Endothelial cell of umbilical vein (primary cell): ENCODE measurements at regions not wholly inside any gene's neighbourhood (a gene's known extent, or its start where the extent isn't known, plus 50 kb on each side); places are given as distances from the start of the nearest gene placed in this dataset.

Experiments used
- BruUV-seq: library from RNA; stranded (reverse); fragments of 400-500 nt; replicated peaks from 2 replicates; lab custom pipeline; 2021; lab: Mats Ljungman, UMichigan
- CTCF ChIA-PET: fragments of 300-600, 350-600 bp; sonication (Branson Sonifier 250); formaldehyde crosslinking; loops from one replicate; lab custom pipeline; 2021; ENCODE audit warnings: antibody characterized with exemption, inconsistent platforms; lab: Charles Lee
- POLR2A ChIA-PET: fragments of 300-600, 350-600 bp; sonication (Branson Sonifier 250); formaldehyde crosslinking; loops from one replicate; lab custom pipeline; 2021; ENCODE audit warnings: antibody characterized with exemption, inconsistent platforms; lab: Charles Lee
- DNase-seq: peaks from one replicate; pipeline ENCODE4 v3.0.0-alpha.2; 2011; ENCODE audit warnings: low read depth, low spot score
- FAIRE-seq: peaks from 2 replicates; lab custom pipeline; 2011; peaks lifted over from hg19 to GRCh38; lab: Jason Lieb, UNC
- H2AFZ ChIP-seq: 2 replicates; pipeline ENCODE4 v1.6.0; 2012; ENCODE audit warnings: low read depth, low read length, control low read depth, inconsistent platforms
- H3K27ac ChIP-seq: 2 replicates; pipeline ENCODE4 v1.5.1; 2011; ENCODE audit warnings: low read depth, mild to moderate bottlenecking, control low read depth, low read length, moderate library complexity; ENCODE audit not compliant: insufficient read depth
- H3K27me3 ChIP-seq, 2 experiments: 2 replicates each; pipeline versions ENCODE4 v1.6.0 to v1.6.1; 2011; ENCODE audit warnings: low read length in 2 of 2, mixed read lengths in 1 of 2; ENCODE audit not compliant: control insufficient read depth in 2 of 2, insufficient read depth in 2 of 2
- H3K36me3 ChIP-seq, 2 experiments: 2 replicates in 1 of 2; 3 replicates in 1 of 2; pipeline ENCODE4 v1.5.1; 2011; ENCODE audit warnings: low read length in 2 of 2, mild to moderate bottlenecking in 1 of 2, moderate library complexity in 1 of 2; ENCODE audit not compliant: control insufficient read depth in 2 of 2, insufficient read depth in 2 of 2; ENCODE audit errors: extremely low read depth in 1 of 2
- H3K4me1 ChIP-seq: 3 replicates; pipeline ENCODE4 v1.5.1; 2011; ENCODE audit warnings: mild to moderate bottlenecking, low read length; ENCODE audit not compliant: control insufficient read depth, insufficient read depth; ENCODE audit errors: extremely low read depth
- H3K4me2 ChIP-seq: 2 replicates; pipeline ENCODE4 v1.6.1; 2011; ENCODE audit warnings: low read length, control low read depth, mixed read lengths; ENCODE audit not compliant: insufficient read depth
- H3K4me3 ChIP-seq, 3 experiments: fragments of 200-600 bp in 1 of 3; sonication (generic), shearing (Covaris generic) in 1 of 3; replicated peaks in 1 of 3; 2 replicates each; pipeline ENCODE4 v1.5.1; 2011 to 2016; ENCODE audit warnings: control low read depth in 3 of 3, low read length in 3 of 3, mild to moderate bottlenecking in 2 of 3, inconsistent platforms in 1 of 3, low read depth in 1 of 3, moderate library complexity in 1 of 3; ENCODE audit not compliant: insufficient read depth in 1 of 3
- H3K79me2 ChIP-seq: 2 replicates; pipeline ENCODE4 v1.6.0; 2012; ENCODE audit warnings: low read length, inconsistent platforms; ENCODE audit not compliant: control insufficient read depth, insufficient read depth
- H3K9ac ChIP-seq: replicated peaks from 2 replicates; pipeline ENCODE3; 2011; ENCODE audit warnings: low read length, control low read depth; ENCODE audit not compliant: insufficient read depth; ENCODE audit errors: extremely low read depth
- H3K9me1 ChIP-seq: replicated peaks from 3 replicates; pipeline ENCODE4 v1.6.0; 2011; ENCODE audit warnings: mild to moderate bottlenecking, low read length; ENCODE audit not compliant: control insufficient read depth, insufficient read depth; ENCODE audit errors: extremely low read depth
- H3K9me3 ChIP-seq: replicated peaks from 2 replicates; pipeline ENCODE4 v1.5.1; 2012; ENCODE audit warnings: low read length, inconsistent platforms; ENCODE audit not compliant: control insufficient read depth, insufficient read depth
- H4K20me1 ChIP-seq: replicated peaks from 2 replicates; pipeline ENCODE3; 2011; ENCODE audit warnings: mild to moderate bottlenecking, low read length; ENCODE audit not compliant: control insufficient read depth, insufficient read depth; ENCODE audit errors: extremely low read depth
- CTCF ChIP-seq, 2 donors: IDR thresholded peaks; 1 replicate in 1 of 2; 2 replicates in 1 of 2; pipeline ENCODE4 v1.5.1; 2011; ENCODE audit warnings: low read length in 2 of 2, mild to moderate bottlenecking in 2 of 2, moderate library complexity in 2 of 2, control low read depth in 1 of 2, inconsistent platforms in 1 of 2, low read depth in 1 of 2; ENCODE audit not compliant: insufficient read depth in 1 of 2; ENCODE audit errors: extremely low read depth in 1 of 2
- EZH2 ChIP-seq: IDR thresholded peaks from 2 replicates; pipeline ENCODE4 v1.6.1; 2012; ENCODE audit warnings: borderline replicate concordance, low read depth, mild to moderate bottlenecking, moderate library complexity, low read length, inconsistent platforms; ENCODE audit not compliant: severe bottlenecking
- FOS ChIP-seq: IDR thresholded peaks from 2 replicates; pipeline ENCODE4 v1.6.1; 2011; ENCODE audit warnings: mild to moderate bottlenecking, low read length, moderate library complexity, borderline replicate concordance; ENCODE audit not compliant: insufficient read depth
- GATA2 ChIP-seq: IDR thresholded peaks from 2 replicates; pipeline ENCODE4 v1.7.0; 2011; ENCODE audit warnings: low read depth, mild to moderate bottlenecking, moderate library complexity, mixed read lengths, low read length; ENCODE audit not compliant: insufficient read length, insufficient read depth
- JUN ChIP-seq: IDR thresholded peaks from 2 replicates; pipeline ENCODE4 v1.6.1; 2011; ENCODE audit warnings: borderline replicate concordance, low read depth; ENCODE audit not compliant: insufficient read length, insufficient read depth
- MAX ChIP-seq: IDR thresholded peaks from 2 replicates; pipeline ENCODE4 v1.6.1; 2011; ENCODE audit not compliant: insufficient read depth, insufficient read length
- MYC ChIP-seq: IDR thresholded peaks from one replicate; pipeline ENCODE4 v1.6.1; 2011; ENCODE audit warnings: mild to moderate bottlenecking, low read depth, low read length
- POLR2A ChIP-seq: IDR thresholded peaks from 2 replicates; pipeline ENCODE4 v1.6.1; 2012; ENCODE audit warnings: low read depth, mild to moderate bottlenecking, control low read depth, low read length
- POLR2AphosphoS5 ChIP-seq: IDR thresholded peaks from 2 replicates; pipeline ENCODE4 v1.6.1; 2012; ENCODE audit warnings: low read depth, mild to moderate bottlenecking, control low read depth, low read length, moderate library complexity; ENCODE audit not compliant: insufficient read depth
- dilution Hi-C: fragments of 300-500 bp; cut with MboI; formaldehyde crosslinking; loops from one replicate; pipeline ENCODE4 v1.15.0; 2019; ENCODE audit warnings: low sequenced_read_pairs; ENCODE audit not compliant: extremely low pct_ligation_motif_present
- intact Hi-C: fragments of 100-400 bp; cut with micrococcal nuclease; formaldehyde crosslinking; loops from one replicate; pipeline ENCODE4 v1.10.0; 2022

GRCh38 chrX:810186-810585 lies 179.6 kb downstream of the SHOX start:
- DNase-seq (no peak), FAIRE-seq (no peak)
- H2AFZ ChIP-seq = no peak overlapping the region
- H3K9me1 ChIP-seq = no peaks in the 10 kb centered on the region
- no peak overlapping the region for H3K4me2 ChIP-seq
- H3K79me2 ChIP-seq = no peaks in the 10 kb centered on the region
- H3K36me3 ChIP-seq = no peaks in the 10 kb centered on the region
- H3K9me3 ChIP-seq = peaks cover 4% of the 10 kb centered on the region
- no peaks in the 10 kb centered on the region for H4K20me1 ChIP-seq
- no peak overlapping the region for H3K4me3 ChIP-seq
- ChIA-PET POLR2A (no interaction called here), CTCF (no interaction called here)
- intact Hi-C loops = no loop called here
- TF ChIP-seq MYC (no peak), POLR2A (no peak), MAX (no peak), CTCF (IDR thresholded peaks at IDR 0.05; ENCODE audit: extremely low read depth in 1 of 2, insufficient read depth in 1 of 2, low read depth in 1 of 2, low read length in 2 of 2) (no peak), POLR2AphosphoS5 (no peak), FOS (no peak), GATA2 (no peak), JUN (no peak), EZH2 (no peak)
- dilution Hi-C loops = no loop called here
- no peaks in the 10 kb centered on the region for H3K27me3 ChIP-seq
- H3K27ac ChIP-seq = no peak overlapping the region
- H3K9ac ChIP-seq = no peak overlapping the region
- BruUV-seq = no TSS peak
- H3K4me1 ChIP-seq = no peaks in the 10 kb centered on the region
